ENCODE measurements at regions not wholly inside any gene's neighbourhood (a gene's known extent, or its start where the extent isn't known, plus 50 kb on each side); places are given as distances from the start of the nearest gene placed in this dataset.

DNA sequence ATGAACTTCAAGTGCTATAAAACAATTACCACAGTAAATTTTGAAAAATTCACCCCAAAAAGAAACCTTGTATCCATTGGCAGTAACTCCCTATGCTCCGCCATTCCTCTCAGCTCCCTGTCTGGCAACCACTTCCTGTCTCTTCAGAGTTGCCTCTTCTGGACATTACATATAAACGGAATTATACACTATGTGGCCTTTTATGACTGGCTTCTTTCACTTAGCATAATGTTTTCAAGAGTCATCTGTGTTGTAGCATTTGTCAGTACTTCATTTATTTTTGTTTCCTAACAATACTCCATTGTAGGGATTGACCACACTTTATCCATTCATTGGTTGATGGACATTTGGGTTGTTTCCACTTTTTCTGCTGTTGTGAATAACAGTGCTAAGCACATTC, 50.1 kb downstream of the CEP43 start:
- no peak for DNase-seq (ENCODE audit: low spot score)

- no peak for DNase-seq (ENCODE audit: low spot score)
Observed at GRCh38 chr6:167050903-167051302, 51.7 kb downstream of the CEP43 start.

DNA sequence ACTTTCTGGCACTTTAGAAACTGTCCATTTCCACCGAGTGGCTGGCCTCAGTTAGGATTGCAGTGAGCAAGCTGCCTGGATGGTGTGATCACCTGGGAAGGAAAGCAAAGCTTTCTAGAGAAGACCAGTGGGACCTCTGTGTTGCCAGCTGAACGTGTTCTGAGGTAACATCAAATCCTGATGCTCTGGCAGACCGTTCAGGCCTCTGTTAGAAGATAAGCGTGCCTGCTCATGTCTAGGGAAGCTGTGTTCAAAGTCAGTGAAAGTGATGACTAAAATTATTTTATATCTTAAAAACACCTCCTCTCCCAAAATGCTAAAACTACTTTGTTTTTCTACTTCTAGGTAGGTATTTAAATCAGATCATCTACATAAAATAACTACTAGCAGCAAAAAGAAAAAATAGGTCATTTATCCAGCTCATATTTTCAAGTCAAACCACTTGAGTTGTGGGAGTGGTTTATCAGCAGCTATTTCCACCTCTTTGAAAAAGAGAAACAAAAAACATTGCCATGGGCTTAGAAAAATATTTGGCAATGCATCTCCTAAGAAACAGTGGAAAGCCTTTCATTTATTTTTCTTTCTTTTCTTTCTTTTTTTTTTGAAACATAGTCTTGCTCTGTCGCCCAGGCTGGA, 54.8 kb downstream of the CEP43 start:
- no peak for DNase-seq (ENCODE audit: low spot score)

GRCh38 chr6:167054987-167055386, 55.8 kb downstream of the CEP43 start:
- no peak for DNase-seq (ENCODE audit: low spot score)

DNA sequence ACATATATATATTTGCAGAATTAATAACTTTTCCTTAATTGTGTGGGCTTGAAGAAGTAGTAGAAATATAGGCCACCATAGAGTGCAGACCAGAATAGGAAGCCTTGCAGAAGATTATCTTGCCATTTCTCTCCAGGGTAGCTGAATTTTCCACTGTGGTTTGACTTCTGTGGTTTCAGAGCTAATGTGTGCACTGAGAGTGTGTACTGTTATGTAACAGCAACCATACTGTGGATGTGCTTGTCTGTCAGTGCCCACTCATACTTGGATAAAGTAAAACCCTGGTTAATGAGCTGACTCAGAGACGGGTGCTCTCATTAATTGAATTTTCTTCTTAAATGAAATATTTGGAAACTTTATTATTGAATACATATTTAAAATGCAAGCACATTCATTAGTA, 57.2 kb downstream of the CEP43 start:
- no peak for DNase-seq (ENCODE audit: low spot score)

DNA sequence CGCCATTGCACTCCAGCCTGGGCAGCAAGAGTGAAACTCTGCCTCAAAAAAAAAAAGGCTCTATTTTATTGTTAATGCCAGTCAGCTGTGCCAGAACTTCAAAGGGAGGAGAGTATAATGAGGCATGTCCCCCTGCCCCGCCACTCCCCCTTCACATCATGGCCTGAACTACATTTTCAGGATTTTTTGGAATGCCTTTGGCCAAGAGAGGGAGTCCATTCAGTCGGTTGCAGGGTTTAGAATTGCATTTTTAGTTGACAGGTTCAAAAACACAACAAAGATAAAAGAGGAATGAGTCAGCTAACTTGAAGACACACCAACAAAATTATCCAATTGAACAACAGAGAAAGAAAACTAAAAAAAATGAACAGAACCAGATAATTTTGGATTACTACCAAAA, 59.1 kb downstream of the CEP43 start:
- peak; percentile 21 for DNase-seq (ENCODE audit: low spot score)
